CD4-positive, CD25-positive, alpha-beta regulatory T cell (primary cell): ENCODE measurements at regions not wholly inside any gene's neighbourhood (a gene's known extent, or its start where the extent isn't known, plus 50 kb on each side); places are given as distances from the start of the nearest gene placed in this dataset.

Source experiments
- ATAC-seq, 2 donors: fragments of 150-1000 bp; cut with Tn5 transposase; one replicate each; pipeline ENCODE4 v1.10.0; 2021; ENCODE audit warnings: low read depth in 2 of 2, moderate number of reproducible peaks in 2 of 2, moderate library complexity in 1 of 2
- DNase-seq, 3 donors: peaks; one replicate each; pipeline versions ENCODE4 v3.0.0 to v3.0.0-alpha.2; 2012 to 2022; ENCODE audit warnings: mixed read lengths in 1 of 3
- H3K27ac ChIP-seq: one replicate; pipeline ENCODE4 v1.7.0; 2013; ENCODE audit warnings: mild to moderate bottlenecking, low read length; ENCODE audit not compliant: insufficient read depth, poor library complexity, severe bottlenecking
- H3K27me3 ChIP-seq: one replicate; pipeline ENCODE4 v1.7.0; 2013; ENCODE audit warnings: low read length; ENCODE audit not compliant: control insufficient read depth, insufficient read depth
- H3K36me3 ChIP-seq: one replicate; pipeline ENCODE4 v1.7.0; 2013; ENCODE audit warnings: mild to moderate bottlenecking, low read length, moderate library complexity; ENCODE audit not compliant: control insufficient read depth, insufficient read depth
- H3K4me1 ChIP-seq: 2 replicates; pipeline ENCODE4 v1.7.0; 2013; ENCODE audit warnings: mild to moderate bottlenecking, low read length; ENCODE audit not compliant: insufficient read depth, control insufficient read depth, poor library complexity, severe bottlenecking
- H3K4me3 ChIP-seq: one replicate; pipeline ENCODE4 v1.7.0; 2013; ENCODE audit warnings: low read depth, mild to moderate bottlenecking, low read length, moderate library complexity
- H3K9me3 ChIP-seq, 2 experiments: 1 replicate in 1 of 2; 2 replicates in 1 of 2; pipeline ENCODE4 v1.7.0; 2013; ENCODE audit warnings: low read length in 2 of 2, mild to moderate bottlenecking in 1 of 2, moderate library complexity in 1 of 2; ENCODE audit not compliant: control insufficient read depth in 2 of 2
- H3K27ac Mint-ChIP-seq, 3 donors: one replicate each; pipeline ENCODE4 v1.8.0; 2020 to 2022; ENCODE audit warnings: mild to moderate bottlenecking in 3 of 3, mixed read lengths in 3 of 3, moderate library complexity in 2 of 3
- H3K27me3 Mint-ChIP-seq: one replicate; pipeline ENCODE4 v1.8.0; 2022; ENCODE audit warnings: mild to moderate bottlenecking, mixed read lengths
- H3K36me3 Mint-ChIP-seq: one replicate; pipeline ENCODE4 v1.8.0; 2020; ENCODE audit warnings: mixed read lengths
- H3K4me1 Mint-ChIP-seq, 4 donors: one replicate each; pipeline ENCODE4 v1.8.0; 2020 to 2022; ENCODE audit warnings: mixed read lengths in 4 of 4, mild to moderate bottlenecking in 1 of 4
- H3K4me3 Mint-ChIP-seq, 4 donors: one replicate each; pipeline ENCODE4 v1.8.0; 2020 to 2022; ENCODE audit warnings: mild to moderate bottlenecking in 4 of 4, mixed read lengths in 4 of 4, moderate library complexity in 3 of 4
- H3K9me3 Mint-ChIP-seq, 7 donors: one replicate each; pipeline ENCODE4 v1.8.0; 2020 to 2022; ENCODE audit warnings: mixed read lengths in 7 of 7, mild to moderate bottlenecking in 3 of 7, moderate library complexity in 2 of 7

- Histone ChIP-seq H3K4me1 (no peaks in the 10 kb centered on the region), H3K9me3 (no peaks in the 10 kb centered on the region), H3K4me3 (no peak overlapping the region), H3K27me3 (no peaks in the 10 kb centered on the region), H3K36me3 (no peaks in the 10 kb centered on the region), H3K27ac (no peak overlapping the region)
- Mint-ChIP-seq H3K4me3 (no peak overlapping the region), H3K36me3 (no peaks in the 10 kb centered on the region), H3K4me1 (peaks cover 0 to 5% (median 0%) of the 10 kb centered on the region in 4 donors), H3K9me3 (peaks cover 0 to 13% (median 5%) of the 10 kb centered on the region in 7 donors), H3K27ac (no peak overlapping the region), H3K27me3 (peaks cover 11% of the 10 kb centered on the region)
- ATAC-seq = no peak
- DNase-seq = no peak
Measured at GRCh38 chr10:61299156-61299555, 154.0 kb downstream of the TMEM26 start.

GRCh38 chr10:61298194-61298593, 155.0 kb downstream of the TMEM26 start:
- no peak overlapping the region for H3K4me3 ChIP-seq
- Mint-ChIP-seq H3K36me3 (no peaks in the 10 kb centered on the region), H3K27ac (no peak overlapping the region), H3K4me1 (peaks cover 0 to 5% (median 0%) of the 10 kb centered on the region in 4 donors), H3K4me3 (no peak overlapping the region), H3K27me3 (peaks cover 11% of the 10 kb centered on the region), H3K9me3 (peaks cover 0 to 13% (median 5%) of the 10 kb centered on the region in 7 donors)
- H3K4me1 ChIP-seq = no peaks in the 10 kb centered on the region
- H3K9me3 ChIP-seq = no peaks in the 10 kb centered on the region
- H3K27ac ChIP-seq = no peak overlapping the region
- no peaks in the 10 kb centered on the region for H3K27me3 ChIP-seq
- ATAC-seq (no peak), DNase-seq (no peak)
- no peaks in the 10 kb centered on the region for H3K36me3 ChIP-seq

- ATAC-seq = no peak
- H3K9me3 ChIP-seq = no peaks in the 10 kb centered on the region
- no peaks in the 10 kb centered on the region for H3K36me3 Mint-ChIP-seq
Measured at GRCh38 chr10:61296161-61296560, 157.0 kb downstream of the TMEM26 start.

GRCh38 chr10:61294131-61294530, 159.1 kb downstream of the TMEM26 start:
- Mint-ChIP-seq H3K4me1 (peaks cover 0 to 5% (median 0%) of the 10 kb centered on the region in 4 donors), H3K4me3 (no peak overlapping the region), H3K9me3 (peaks cover 2 to 13% (median 5%) of the 10 kb centered on the region in 7 donors), H3K36me3 (no peaks in the 10 kb centered on the region), H3K27ac (no peak overlapping the region), H3K27me3 (peaks cover 7% of the 10 kb centered on the region)
- DNase-seq (no peak), ATAC-seq (no peak)
- no peak overlapping the region for H3K4me3 ChIP-seq
- no peaks in the 10 kb centered on the region for H3K4me1 ChIP-seq
- H3K36me3 ChIP-seq = no peaks in the 10 kb centered on the region
- H3K27me3 ChIP-seq = no peaks in the 10 kb centered on the region
- H3K27ac ChIP-seq = no peak overlapping the region
- no peaks in the 10 kb centered on the region for H3K9me3 ChIP-seq

More at GRCh38 chr10:61296161-61296560, 157.0 kb downstream of the TMEM26 start:
- no peak for DNase-seq
- Mint-ChIP-seq H3K27ac (no peak overlapping the region), H3K4me3 (peak overlapping the region in 1 of 4 donors; percentile 65), H3K27me3 (peaks cover 7% of the 10 kb centered on the region), H3K9me3 (peaks cover 2 to 13% (median 5%) of the 10 kb centered on the region in 7 donors), H3K4me1 (peaks cover 0 to 5% (median 0%) of the 10 kb centered on the region in 4 donors)
- Histone ChIP-seq H3K27me3 (no peaks in the 10 kb centered on the region), H3K4me1 (no peaks in the 10 kb centered on the region), H3K4me3 (no peak overlapping the region), H3K27ac (no peak overlapping the region), H3K36me3 (no peaks in the 10 kb centered on the region)

- peaks cover 0 to 4% (median 0%) of the 10 kb centered on the region in 7 donors for H3K9me3 Mint-ChIP-seq
- no peaks in the 10 kb centered on the region for H3K27me3 ChIP-seq
- peak overlapping the region in 1 of 3 donors; percentile 72 for H3K27ac Mint-ChIP-seq
- no peak for ATAC-seq
- peak overlapping the region in 1 of 4 donors; percentile 72 for H3K4me3 Mint-ChIP-seq
- H3K27ac ChIP-seq = no peak overlapping the region
- H3K9me3 ChIP-seq = no peaks in the 10 kb centered on the region
- no peak for DNase-seq
- H3K4me1 Mint-ChIP-seq = peaks cover 15 to 25% (median 21%) of the 10 kb centered on the region in 4 donors
- H3K36me3 Mint-ChIP-seq = no peaks in the 10 kb centered on the region
- H3K4me1 ChIP-seq = peaks cover 16% of the 10 kb centered on the region
- H3K36me3 ChIP-seq = no peaks in the 10 kb centered on the region
- H3K4me3 ChIP-seq = no peak overlapping the region
- H3K27me3 Mint-ChIP-seq = no peaks in the 10 kb centered on the region
Measured at GRCh38 chr10:61289813-61290212, 163.4 kb downstream of the TMEM26 start.

- no peaks in the 10 kb centered on the region for H3K36me3 ChIP-seq
- no peaks in the 10 kb centered on the region for H3K27me3 ChIP-seq
- H3K27ac ChIP-seq = peak overlapping the region; percentile 16
- Mint-ChIP-seq H3K27me3 (no peaks in the 10 kb centered on the region), H3K27ac (peak overlapping the region; percentile 0 to 84 (median 65)), H3K36me3 (no peaks in the 10 kb centered on the region), H3K9me3 (peaks cover 0 to 4% (median 0%) of the 10 kb centered on the region in 7 donors), H3K4me3 (peak overlapping the region; percentile 32 to 88 (median 43)), H3K4me1 (peaks cover 23 to 38% (median 29%) of the 10 kb centered on the region in 4 donors)
- ATAC-seq (peak; percentile 89 to 95), DNase-seq (peak in 2 of 3 donors; percentile 69 to 89)
- H3K4me1 ChIP-seq = peaks cover 16% of the 10 kb centered on the region
- H3K9me3 ChIP-seq = no peaks in the 10 kb centered on the region
- H3K4me3 ChIP-seq = peak overlapping the region; percentile 23
Measured at GRCh38 chr10:61286686-61287085, 166.5 kb downstream of the TMEM26 start.

- Mint-ChIP-seq H3K27me3 (no peaks in the 10 kb centered on the region), H3K9me3 (peaks cover 0 to 4% (median 0%) of the 10 kb centered on the region in 7 donors), H3K4me1 (peaks cover 23 to 38% (median 32%) of the 10 kb centered on the region in 4 donors), H3K4me3 (no peak overlapping the region), H3K36me3 (no peaks in the 10 kb centered on the region), H3K27ac (no peak overlapping the region)
- Histone ChIP-seq H3K36me3 (no peaks in the 10 kb centered on the region), H3K9me3 (no peaks in the 10 kb centered on the region), H3K27ac (no peak overlapping the region), H3K27me3 (no peaks in the 10 kb centered on the region), H3K4me1 (peaks cover 16% of the 10 kb centered on the region), H3K4me3 (no peak overlapping the region)
- no peak for DNase-seq
- no peak for ATAC-seq
Measured at GRCh38 chr10:61285749-61286148, 167.4 kb downstream of the TMEM26 start.

GRCh38 chr10:61284222-61284890, 168.8 kb downstream of the TMEM26 start:
- Histone ChIP-seq H3K4me3 (peak overlapping the region; percentile 74), H3K36me3 (no peaks in the 10 kb centered on the region), H3K27me3 (no peaks in the 10 kb centered on the region), H3K4me1 (peaks cover 16% of the 10 kb centered on the region), H3K27ac (no peak overlapping the region), H3K9me3 (no peaks in the 10 kb centered on the region)
- Mint-ChIP-seq H3K4me3 (peak overlapping the region; percentile 17 to 75 (median 68)), H3K36me3 (no peaks in the 10 kb centered on the region), H3K9me3 (peaks cover 0 to 3% (median 0%) of the 10 kb centered on the region in 7 donors), H3K27ac (no peak overlapping the region), H3K4me1 (peaks cover 23 to 42% (median 33%) of the 10 kb centered on the region in 4 donors), H3K27me3 (no peaks in the 10 kb centered on the region)
- peak in 2 of 3 donors; percentile 35 to 64 for DNase-seq
- peak in 1 of 2 donors; percentile 25 for ATAC-seq
